ACHN (cell line): ENCODE measurements at regions not wholly inside any gene's neighbourhood (a gene's known extent, or its start where the extent isn't known, plus 50 kb on each side); places are given as distances from the start of the nearest gene placed in this dataset.
"Not testable (repeated sequence)": the region's sequence is repeated elsewhere in the genome, so short reads cannot be mapped to it uniquely, and the experiment has no call there.

Experiments
- DNase-seq: peaks from one replicate; pipeline ENCODE4 v3.0.0-alpha.2; 2015
- in situ Hi-C: cut with HindIII; loops from 2 replicates; pipeline ENCODE4 v1.10.0; 2017; ENCODE audit warnings: low sequenced_read_pairs, low pct_ligation_motif_present, low pct_unique_long_range_greater_than_20kb

DNA sequence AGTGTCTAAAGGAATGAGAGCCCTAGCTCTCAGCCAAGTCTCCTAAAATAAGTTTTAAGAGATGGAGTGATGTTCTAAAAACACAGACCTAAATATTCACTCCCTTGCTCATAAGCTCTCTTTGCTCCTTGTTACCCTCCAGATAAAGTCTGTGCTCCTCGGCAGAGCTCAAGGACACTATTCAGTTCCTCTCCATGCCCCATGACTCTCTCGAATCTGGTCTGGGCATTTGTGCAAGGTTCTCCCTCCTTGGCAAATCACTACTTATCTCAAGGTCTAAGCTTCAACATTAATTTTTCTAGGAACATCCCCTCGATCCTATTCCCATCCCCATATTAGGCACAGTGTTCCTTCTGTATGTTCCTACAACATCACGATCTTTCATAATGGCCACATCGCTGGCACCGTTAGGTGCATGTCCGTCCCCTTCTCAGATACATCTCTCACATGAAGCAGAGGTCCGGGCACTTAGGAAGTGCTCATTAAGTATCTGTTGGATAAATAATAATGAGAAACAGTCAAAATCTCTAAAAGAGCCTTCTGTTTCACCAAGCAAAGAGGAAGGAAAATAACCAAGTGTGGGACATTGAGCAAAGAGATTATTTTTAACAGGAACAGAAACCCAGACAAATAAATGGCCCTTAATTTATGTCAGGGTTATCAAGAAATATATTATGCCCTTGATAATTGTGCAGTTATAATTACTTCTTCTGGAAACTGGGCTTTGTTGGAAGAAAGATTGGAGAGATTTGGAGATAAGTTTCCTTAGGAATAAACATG is 85.9 kb upstream of the HTR4 start:
- in situ Hi-C loops: loop anchor here (25.0 kb wide), 1 partner anchor 372 kb away; no protein-coding TSS in a partner anchor

GRCh38 chr5:148740966-148741742 is 85.3 kb upstream of the ADRB2 start:
- peak; percentile 62 for DNase-seq
- in situ Hi-C loops: loop anchor here (25.0 kb wide), 1 partner anchor 371 kb away; no protein-coding TSS in a partner anchor

More for the DNA sequence above, 85.9 kb upstream of the HTR4 start:
- no peak for DNase-seq

GRCh38 chr5:148741766-148742165 is 84.6 kb upstream of the ADRB2 start:
- in situ Hi-C loops: loop anchor here (25.0 kb wide), 1 partner anchor 371 kb away; no protein-coding TSS in a partner anchor
- DNase-seq: not testable (repeated sequence)

DNA sequence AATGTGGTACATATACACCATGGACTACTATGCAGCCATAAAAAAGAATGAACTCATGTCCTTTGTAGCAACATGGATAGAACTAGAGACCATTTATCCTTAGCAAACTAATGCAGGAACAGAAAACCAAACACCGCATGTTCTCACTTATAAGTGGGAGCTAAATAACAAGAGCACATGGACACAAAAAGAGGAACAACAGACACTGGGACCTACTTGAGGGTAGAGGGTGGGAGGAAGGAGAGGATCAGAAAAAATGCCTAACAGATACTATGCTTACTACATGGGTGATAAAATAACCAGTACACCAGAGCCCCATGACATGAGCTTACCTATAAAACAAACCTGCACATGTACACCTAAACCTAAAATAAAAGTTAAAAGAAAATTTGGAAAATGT is 82.0 kb upstream of the ADRB2 start:
- not testable (repeated sequence) for DNase-seq
- in situ Hi-C loops: loop anchor here (25.0 kb wide), 1 partner anchor 368 kb away; no protein-coding TSS in a partner anchor

DNA sequence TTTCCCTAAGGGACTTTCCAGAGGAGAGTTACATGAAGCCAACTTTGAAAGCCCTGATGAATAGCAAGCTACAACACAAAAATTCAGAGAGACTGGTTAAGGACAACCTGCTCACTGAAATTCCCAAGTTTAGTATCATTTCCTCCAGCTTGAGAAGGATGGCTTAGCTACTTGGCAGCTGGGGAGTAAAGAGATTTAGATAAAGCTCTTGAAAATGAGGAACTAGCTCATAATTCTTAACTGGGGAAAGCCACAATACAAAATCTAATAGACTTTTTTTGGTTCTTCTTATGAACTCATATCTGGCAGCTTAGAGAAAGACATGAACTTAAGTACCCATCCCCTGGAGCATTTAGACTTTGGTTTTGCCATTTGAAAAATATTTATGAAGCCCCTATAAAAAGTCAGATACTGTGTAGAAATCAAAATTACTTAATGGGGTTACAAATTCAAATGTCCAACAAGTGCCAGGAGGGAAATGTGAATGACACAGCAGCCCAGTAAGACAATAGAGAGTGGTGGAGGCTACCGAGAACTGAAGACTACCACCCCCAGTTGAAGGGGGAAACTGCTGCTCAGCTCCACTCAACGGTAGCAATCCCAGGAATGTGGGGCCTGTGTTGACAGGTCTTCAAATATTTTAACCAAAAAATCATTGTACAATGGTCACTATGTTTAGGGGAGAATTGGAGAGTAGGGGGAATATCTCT is 79.4 kb upstream of the ADRB2 start:
- DNase-seq: no peak
- in situ Hi-C loops: loop anchor here (25.0 kb wide), 1 partner anchor 365 kb away; no protein-coding TSS in a partner anchor

DNA sequence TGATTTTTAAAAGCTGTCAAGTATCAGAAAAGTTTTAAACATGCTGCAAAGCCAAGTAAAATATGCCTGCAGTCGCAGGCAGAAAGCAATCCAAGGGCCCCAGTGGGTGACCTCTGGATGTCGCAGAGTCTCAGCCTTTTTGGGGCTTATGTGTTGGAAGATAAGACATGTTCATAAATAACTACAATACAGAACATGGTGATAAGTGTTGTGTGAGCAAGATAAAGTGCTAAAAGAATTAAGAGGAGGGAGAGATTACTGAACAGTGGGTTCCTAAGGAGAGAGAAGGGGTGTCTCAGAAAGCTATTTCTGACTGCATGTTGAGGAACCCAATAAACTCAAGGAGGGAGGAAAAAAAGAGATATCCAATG is 78.9 kb upstream of the ADRB2 start:
- DNase-seq: no peak
- in situ Hi-C loops: loop anchor here (25.0 kb wide), 1 partner anchor 365 kb away; no protein-coding TSS in a partner anchor

- DNase-seq: no peak
- in situ Hi-C loops: loop anchor here (25.0 kb wide), 1 partner anchor 363 kb away; no protein-coding TSS in a partner anchor
Measured at GRCh38 chr5:148748702-148749392, 77.6 kb upstream of the ADRB2 start.

GRCh38 chr5:148750614-148751013 is 75.8 kb upstream of the ADRB2 start:
- DNase-seq: no peak
- in situ Hi-C loops: no loop called here

GRCh38 chr5:148751025-148751424 is 75.4 kb upstream of the ADRB2 start:
- in situ Hi-C loops: no loop called here
- DNase-seq: no peak

- DNase-seq, in situ Hi-C loops: not testable (repeated sequence)
Measured at GRCh38 chr5:148752375-148752774, 74.0 kb upstream of the ADRB2 start.

- no peak for DNase-seq
- in situ Hi-C loops: no loop called here
Measured at GRCh38 chr5:148759101-148759500, 67.3 kb upstream of the ADRB2 start.

- no peak for DNase-seq
- in situ Hi-C loops: no loop called here
Measured at GRCh38 chr5:148760945-148761638, 65.3 kb upstream of the ADRB2 start.

- no peak for DNase-seq
- in situ Hi-C loops: no loop called here
Measured at GRCh38 chr5:148763996-148764395, 62.4 kb upstream of the ADRB2 start.

DNA sequence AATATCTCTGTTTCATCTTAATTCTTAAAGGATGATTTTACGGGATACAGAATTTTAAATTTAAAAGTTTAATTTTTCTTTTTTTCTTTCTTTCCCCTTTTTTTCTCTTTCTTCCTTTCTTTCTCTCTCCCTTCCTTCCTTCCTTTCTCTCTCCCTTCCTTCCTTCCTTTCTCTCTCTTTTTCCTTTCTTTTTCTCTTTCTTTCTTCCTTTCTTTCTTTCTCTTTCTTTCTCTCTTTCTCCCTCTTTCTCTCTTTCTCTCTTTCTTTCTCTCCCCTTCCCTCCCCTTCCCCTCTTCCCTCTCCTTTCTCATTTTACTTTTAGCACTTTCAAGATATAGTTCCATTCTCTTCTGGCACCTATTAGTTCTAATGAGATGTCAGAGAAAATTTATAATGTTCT is 61.4 kb upstream of the ADRB2 start:
- in situ Hi-C loops: no loop called here
- DNase-seq: no peak

DNA sequence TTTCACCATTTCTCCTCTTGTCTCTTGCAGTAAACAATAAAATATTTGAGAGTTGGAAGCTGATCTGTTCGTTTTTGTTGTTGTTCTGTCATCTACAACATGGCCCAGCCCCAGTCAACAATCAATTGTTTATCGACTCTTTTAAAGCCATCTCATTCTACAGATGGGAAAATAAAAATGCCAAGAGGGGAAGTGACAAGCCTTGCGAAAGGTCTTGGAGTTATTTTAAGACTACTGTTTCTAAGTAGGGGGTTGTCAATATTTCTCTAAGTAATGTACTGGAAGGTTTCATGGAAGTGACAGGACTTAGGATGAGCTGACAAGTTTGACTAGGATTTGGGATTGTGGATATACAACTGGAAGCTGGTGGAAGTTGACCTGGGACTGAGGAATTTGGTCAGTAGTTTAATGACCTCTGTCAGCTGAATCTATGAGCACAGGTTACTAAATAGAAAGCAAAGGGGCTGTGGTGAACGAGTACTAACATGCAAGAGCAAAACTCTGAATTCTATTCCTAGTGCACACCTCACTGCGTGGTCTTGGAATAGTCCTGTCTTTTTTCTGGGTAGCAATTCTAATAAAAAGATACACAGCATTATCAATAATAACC is 57.5 kb upstream of the ADRB2 start:
- in situ Hi-C loops: no loop called here
- no peak for DNase-seq

GRCh38 chr5:148769941-148770340 is 56.5 kb upstream of the ADRB2 start:
- DNase-seq: no peak
- in situ Hi-C loops: no loop called here

GRCh38 chr5:148774313-148774712 is 52.1 kb upstream of the ADRB2 start:
- no peak for DNase-seq
- in situ Hi-C loops: no loop called here
